ENCODE measurements at regions not wholly inside any gene's neighbourhood (a gene's known extent, or its start where the extent isn't known, plus 50 kb on each side); places are given as distances from the start of the nearest gene placed in this dataset.

DNA sequence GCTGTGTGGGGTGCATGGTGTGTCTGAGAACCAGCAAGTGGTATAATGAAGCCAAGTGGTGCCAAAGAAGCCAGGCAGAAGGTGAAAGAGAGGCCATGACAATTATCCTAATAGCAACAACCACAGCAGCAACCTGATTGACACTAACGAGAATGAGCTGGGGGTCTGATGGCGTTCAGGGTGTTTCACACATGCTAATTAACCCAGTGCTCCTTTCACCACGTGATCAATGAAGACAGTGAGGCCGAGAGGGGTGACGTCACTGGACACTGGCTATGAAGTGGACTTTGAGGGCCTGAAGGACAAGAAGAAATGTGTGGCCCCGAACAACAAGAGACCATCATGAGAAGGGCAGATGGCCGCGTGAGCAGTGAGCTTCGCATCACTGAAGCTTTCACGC is 364.4 kb upstream of the ID2 start:
- Mint-ChIP-seq H3K4me1 (ENCODE audit: low read depth, unreplicated experiment) (peaks cover 6% of the 10 kb centered on the region), H3K27ac (ENCODE audit: unreplicated experiment) (no peak overlapping the region), H3K36me3 (ENCODE audit: unreplicated experiment) (no peaks in the 10 kb centered on the region), H3K9me3 (ENCODE audit: unreplicated experiment) (peaks cover 2% of the 10 kb centered on the region), H3K27me3 (ENCODE audit: unreplicated experiment) (no peaks in the 10 kb centered on the region), H3K4me3 (ENCODE audit: unreplicated experiment) (no peak overlapping the region)
- no peak for DNase-seq
- TF ChIP-seq CTCF (IDR thresholded peaks at IDR 0.05; ENCODE audit: partially characterized antibody, unreplicated experiment): no peak

GRCh38 chr2:8319219-8319618 is 362.6 kb upstream of the ID2 start:
- Mint-ChIP-seq H3K27me3 (ENCODE audit: unreplicated experiment) (no peaks in the 10 kb centered on the region), H3K4me3 (ENCODE audit: unreplicated experiment) (no peak overlapping the region), H3K27ac (ENCODE audit: unreplicated experiment) (no peak overlapping the region), H3K4me1 (ENCODE audit: low read depth, unreplicated experiment) (peaks cover 5% of the 10 kb centered on the region), H3K9me3 (ENCODE audit: unreplicated experiment) (peaks cover 2% of the 10 kb centered on the region), H3K36me3 (ENCODE audit: unreplicated experiment) (no peaks in the 10 kb centered on the region)
- TF ChIP-seq CTCF (IDR thresholded peaks at IDR 0.05; ENCODE audit: partially characterized antibody, unreplicated experiment): no peak
- no peak for DNase-seq

- Mint-ChIP-seq H3K27ac (ENCODE audit: unreplicated experiment) (peak overlapping the region; percentile 23), H3K27me3 (ENCODE audit: unreplicated experiment) (no peaks in the 10 kb centered on the region), H3K4me1 (ENCODE audit: low read depth, unreplicated experiment) (peaks cover 5% of the 10 kb centered on the region), H3K4me3 (ENCODE audit: unreplicated experiment) (no peak overlapping the region), H3K9me3 (ENCODE audit: unreplicated experiment) (peaks cover 2% of the 10 kb centered on the region), H3K36me3 (ENCODE audit: unreplicated experiment) (no peaks in the 10 kb centered on the region)
- TF ChIP-seq CTCF (IDR thresholded peaks at IDR 0.05; ENCODE audit: partially characterized antibody, unreplicated experiment): no peak
- no peak for DNase-seq
Measured at GRCh38 chr2:8320311-8321066, 361.4 kb upstream of the ID2 start.

- peaks cover 3% of the 10 kb centered on the region for H3K4me1 Mint-ChIP-seq (ENCODE audit: low read depth, unreplicated experiment)
- H3K36me3 Mint-ChIP-seq (ENCODE audit: unreplicated experiment): no peaks in the 10 kb centered on the region
- no peaks in the 10 kb centered on the region for H3K27me3 Mint-ChIP-seq (ENCODE audit: unreplicated experiment)
- H3K4me3 Mint-ChIP-seq (ENCODE audit: unreplicated experiment): no peak overlapping the region
- TF ChIP-seq CTCF (IDR thresholded peaks at IDR 0.05; ENCODE audit: partially characterized antibody, unreplicated experiment): no peak
- H3K9me3 Mint-ChIP-seq (ENCODE audit: unreplicated experiment): peaks cover 3% of the 10 kb centered on the region
- no peak overlapping the region for H3K27ac Mint-ChIP-seq (ENCODE audit: unreplicated experiment)
- DNase-seq: no peak
Measured at GRCh38 chr2:8322634-8323033, 359.2 kb upstream of the ID2 start.

GRCh38 chr2:8324164-8324856 is 357.5 kb upstream of the ID2 start:
- Mint-ChIP-seq H3K27ac (ENCODE audit: unreplicated experiment) (no peak overlapping the region), H3K4me1 (ENCODE audit: low read depth, unreplicated experiment) (peaks cover 3% of the 10 kb centered on the region), H3K9me3 (ENCODE audit: unreplicated experiment) (peaks cover 3% of the 10 kb centered on the region), H3K27me3 (ENCODE audit: unreplicated experiment) (no peaks in the 10 kb centered on the region), H3K4me3 (ENCODE audit: unreplicated experiment) (no peak overlapping the region), H3K36me3 (ENCODE audit: unreplicated experiment) (no peaks in the 10 kb centered on the region)
- DNase-seq: no peak
- no peak for TF ChIP-seq CTCF (IDR thresholded peaks at IDR 0.05; ENCODE audit: partially characterized antibody, unreplicated experiment)
